IPS-18a (cell line): ENCODE measurements at regions not wholly inside any gene's neighbourhood (a gene's known extent, or its start where the extent isn't known, plus 50 kb on each side); places are given as distances from the start of the nearest gene placed in this dataset.

ENCODE experiments used
- H3K27ac ChIP-seq: one replicate; pipeline ENCODE4 v1.5.1; 2013; ENCODE audit warnings: low read length
- H3K27me3 ChIP-seq: one replicate; pipeline ENCODE4 v1.6.1; 2013; ENCODE audit warnings: mild to moderate bottlenecking, low read length; ENCODE audit not compliant: control insufficient read depth, insufficient read depth
- H3K36me3 ChIP-seq: one replicate; pipeline ENCODE4 v1.6.1; 2013; ENCODE audit warnings: low read depth, low read length; ENCODE audit not compliant: control insufficient read depth
- H3K4me1 ChIP-seq: one replicate; pipeline ENCODE4 v1.6.1; 2013; ENCODE audit warnings: low read depth, low read length; ENCODE audit not compliant: control insufficient read depth
- H3K4me3 ChIP-seq: one replicate; pipeline ENCODE4 v1.5.1; 2013; ENCODE audit warnings: low read length
- H3K9ac ChIP-seq: one replicate; pipeline ENCODE4 v1.6.1; 2013; ENCODE audit warnings: mild to moderate bottlenecking, low read length, moderate library complexity
- H3K9me3 ChIP-seq: one replicate; pipeline ENCODE4 v1.6.1; 2013; ENCODE audit warnings: low read depth, low read length; ENCODE audit not compliant: control insufficient read depth

- no peak overlapping the region for H3K27ac ChIP-seq
- no peaks in the 10 kb centered on the region for H3K27me3 ChIP-seq
- no peak overlapping the region for H3K9ac ChIP-seq
- no peak overlapping the region for H3K4me3 ChIP-seq
- H3K4me1 ChIP-seq = no peaks in the 10 kb centered on the region
- H3K9me3 ChIP-seq = no peaks in the 10 kb centered on the region
- no peaks in the 10 kb centered on the region for H3K36me3 ChIP-seq
Measured at GRCh38 chr17:13704333-13704732, 102.6 kb upstream of the HS3ST3A1 start.

DNA sequence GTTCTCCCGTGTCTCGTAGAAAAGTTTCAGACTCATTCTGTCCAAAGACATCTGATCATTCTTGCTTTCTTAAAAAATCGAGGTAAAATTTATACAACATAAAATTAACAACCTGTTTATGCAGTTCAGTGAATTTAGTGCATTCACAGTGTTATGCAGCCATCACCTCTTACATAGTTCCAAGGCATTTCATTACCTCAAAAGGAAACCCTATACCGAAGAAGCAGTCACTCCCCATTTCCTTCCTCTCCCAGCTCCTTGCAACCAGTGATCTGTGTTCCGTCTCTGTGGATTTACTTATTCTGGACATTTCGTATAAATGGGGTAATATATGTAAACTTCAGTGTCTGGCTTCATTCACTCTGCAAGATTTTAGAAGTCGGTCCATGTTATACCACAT lies 103.5 kb upstream of the HS3ST3A1 start:
- no peaks in the 10 kb centered on the region for H3K4me1 ChIP-seq
- H3K27me3 ChIP-seq = no peaks in the 10 kb centered on the region
- H3K4me3 ChIP-seq = no peak overlapping the region
- no peaks in the 10 kb centered on the region for H3K9me3 ChIP-seq
- H3K27ac ChIP-seq = no peak overlapping the region
- H3K9ac ChIP-seq = no peak overlapping the region
- no peaks in the 10 kb centered on the region for H3K36me3 ChIP-seq

DNA sequence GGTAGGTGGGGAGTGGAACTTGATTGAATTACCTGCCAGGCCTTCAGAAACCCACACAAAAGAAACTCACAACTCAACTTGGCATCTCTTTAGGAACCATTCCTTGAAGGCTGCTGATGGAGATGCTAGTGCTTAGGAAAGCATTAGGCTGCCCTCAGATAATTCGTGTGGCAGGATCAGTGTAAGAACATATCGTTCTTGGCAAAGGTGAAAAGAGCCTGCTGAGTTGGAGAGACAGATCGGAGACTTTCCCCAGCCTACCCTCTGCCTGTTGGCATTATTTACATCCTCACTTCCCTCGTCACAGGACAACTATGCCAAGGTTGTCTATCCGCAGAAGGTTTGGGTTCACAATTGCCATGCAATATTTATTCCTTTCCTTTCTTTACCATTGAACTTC lies 120.0 kb upstream of the HS3ST3A1 start:
- H3K9me3 ChIP-seq = no peaks in the 10 kb centered on the region
- H3K4me1 ChIP-seq = no peaks in the 10 kb centered on the region
- H3K4me3 ChIP-seq = no peak overlapping the region
- no peaks in the 10 kb centered on the region for H3K27me3 ChIP-seq
- no peak overlapping the region for H3K9ac ChIP-seq
- no peak overlapping the region for H3K27ac ChIP-seq
- H3K36me3 ChIP-seq = no peaks in the 10 kb centered on the region

- Histone ChIP-seq H3K36me3 (no peaks in the 10 kb centered on the region), H3K27ac (no peak overlapping the region)
Measured at GRCh38 chr17:13725288-13725990, 123.7 kb upstream of the HS3ST3A1 start.

DNA sequence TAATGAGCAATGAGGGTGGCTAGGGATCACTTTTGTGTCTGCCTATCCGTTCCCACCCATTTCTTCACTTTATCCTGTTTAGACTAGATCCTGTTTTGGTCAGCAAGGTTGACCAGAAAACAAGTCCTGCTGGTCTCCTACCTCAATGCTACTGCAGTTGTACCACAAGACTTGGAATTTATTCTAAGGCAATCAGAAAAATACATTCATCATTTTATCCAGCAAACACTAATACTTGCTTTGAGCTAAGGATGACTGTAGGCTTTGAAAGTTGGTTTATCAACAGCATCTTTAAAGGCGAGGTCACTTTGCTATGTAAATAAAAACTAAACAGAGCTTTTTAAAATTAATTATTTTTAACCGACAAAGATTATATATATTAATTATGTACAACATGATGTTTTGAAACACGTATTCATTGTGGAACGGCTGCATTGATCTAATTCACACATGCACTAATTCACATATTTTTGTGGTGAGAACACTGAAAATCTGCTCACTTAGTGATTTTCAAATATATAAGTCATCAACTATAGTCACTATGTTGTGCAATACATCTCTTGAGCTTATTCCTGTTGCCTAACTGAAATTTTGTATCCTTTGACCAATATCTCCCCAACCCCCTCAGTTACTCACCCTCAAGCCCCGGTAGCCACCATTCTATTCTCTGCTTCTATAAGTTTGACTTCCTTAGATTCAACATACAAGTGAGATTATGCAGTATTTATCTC lies 125.9 kb upstream of the HS3ST3A1 start:
- no peak overlapping the region for H3K9ac ChIP-seq
- H3K27me3 ChIP-seq = no peaks in the 10 kb centered on the region
- H3K4me1 ChIP-seq = no peaks in the 10 kb centered on the region
- H3K36me3 ChIP-seq = no peaks in the 10 kb centered on the region
- H3K27ac ChIP-seq = no peak overlapping the region
- H3K9me3 ChIP-seq = no peaks in the 10 kb centered on the region
- no peak overlapping the region for H3K4me3 ChIP-seq

More at GRCh38 chr17:13725288-13725990, 123.7 kb upstream of the HS3ST3A1 start:
- Histone ChIP-seq H3K4me3 (no peak overlapping the region), H3K9ac (no peak overlapping the region), H3K4me1 (no peaks in the 10 kb centered on the region), H3K9me3 (no peaks in the 10 kb centered on the region), H3K27me3 (no peaks in the 10 kb centered on the region)

GRCh38 chr17:13728781-13729180 lies 127.1 kb upstream of the HS3ST3A1 start:
- Histone ChIP-seq H3K9me3 (no peaks in the 10 kb centered on the region), H3K9ac (no peak overlapping the region), H3K27ac (no peak overlapping the region), H3K4me1 (no peaks in the 10 kb centered on the region), H3K36me3 (no peaks in the 10 kb centered on the region), H3K27me3 (no peaks in the 10 kb centered on the region), H3K4me3 (no peak overlapping the region)

GRCh38 chr17:13729466-13730134 lies 127.9 kb upstream of the HS3ST3A1 start:
- H3K36me3 ChIP-seq = no peaks in the 10 kb centered on the region
- no peak overlapping the region for H3K9ac ChIP-seq
- no peak overlapping the region for H3K4me3 ChIP-seq
- no peaks in the 10 kb centered on the region for H3K27me3 ChIP-seq
- no peak overlapping the region for H3K27ac ChIP-seq
- no peaks in the 10 kb centered on the region for H3K9me3 ChIP-seq
- no peaks in the 10 kb centered on the region for H3K4me1 ChIP-seq

- H3K4me3 ChIP-seq = no peak overlapping the region
- no peaks in the 10 kb centered on the region for H3K27me3 ChIP-seq
- no peaks in the 10 kb centered on the region for H3K9me3 ChIP-seq
- H3K36me3 ChIP-seq = no peaks in the 10 kb centered on the region
- no peak overlapping the region for H3K27ac ChIP-seq
- no peaks in the 10 kb centered on the region for H3K4me1 ChIP-seq
- H3K9ac ChIP-seq = no peak overlapping the region
Measured at GRCh38 chr17:13734880-13735279, 133.2 kb upstream of the HS3ST3A1 start.

- Histone ChIP-seq H3K4me3 (no peak overlapping the region), H3K36me3 (no peaks in the 10 kb centered on the region), H3K9ac (no peak overlapping the region), H3K4me1 (no peaks in the 10 kb centered on the region), H3K27me3 (no peaks in the 10 kb centered on the region), H3K27ac (no peak overlapping the region), H3K9me3 (no peaks in the 10 kb centered on the region)
Measured at GRCh38 chr17:13735444-13735843, 133.7 kb upstream of the HS3ST3A1 start.

GRCh38 chr17:13735861-13736260 lies 134.1 kb upstream of the HS3ST3A1 start:
- no peak overlapping the region for H3K4me3 ChIP-seq
- no peaks in the 10 kb centered on the region for H3K27me3 ChIP-seq
- no peak overlapping the region for H3K9ac ChIP-seq
- no peaks in the 10 kb centered on the region for H3K9me3 ChIP-seq
- no peak overlapping the region for H3K27ac ChIP-seq
- no peaks in the 10 kb centered on the region for H3K36me3 ChIP-seq
- no peaks in the 10 kb centered on the region for H3K4me1 ChIP-seq

GRCh38 chr17:13736916-13737315 lies 135.2 kb upstream of the HS3ST3A1 start:
- H3K9ac ChIP-seq = no peak overlapping the region
- H3K27ac ChIP-seq = no peak overlapping the region

More at GRCh38 chr17:13736916-13737315, 135.2 kb upstream of the HS3ST3A1 start:
- Histone ChIP-seq H3K9me3 (no peaks in the 10 kb centered on the region), H3K4me1 (no peaks in the 10 kb centered on the region), H3K4me3 (no peak overlapping the region), H3K27me3 (no peaks in the 10 kb centered on the region), H3K36me3 (no peaks in the 10 kb centered on the region)
